ENCODE measurements at regions not wholly inside any gene's neighbourhood (a gene's known extent, or its start where the extent isn't known, plus 50 kb on each side); places are given as distances from the start of the nearest gene placed in this dataset.

GRCh38 chr4:178412455-178412854 lies 970.2 kb upstream of the AGA start:
- no peak for DNase-seq (ENCODE audit: low read depth)

- DNase-seq (ENCODE audit: low read depth), result no peak
These were observed 971.8 kb upstream of the AGA start for GRCh38 chr4:178414042-178414441.

- no peak for DNase-seq (ENCODE audit: low read depth)
These were observed 972.7 kb upstream of the AGA start for GRCh38 chr4:178414881-178415446.

GRCh38 chr4:178415925-178416324 lies 973.7 kb upstream of the AGA start:
- no peak for DNase-seq (ENCODE audit: low read depth)

GRCh38 chr4:178423366-178423765 lies 981.1 kb upstream of the AGA start:
- no peak for DNase-seq (ENCODE audit: low read depth)

GRCh38 chr4:178426871-178427270 lies 984.6 kb upstream of the AGA start:
- no peak for DNase-seq (ENCODE audit: low read depth)

GRCh38 chr4:178427663-178428062 lies 985.4 kb upstream of the AGA start:
- no peak for DNase-seq (ENCODE audit: low read depth)

GRCh38 chr4:178448372-178449035 lies 1006.3 kb upstream of the AGA start:
- no peak for DNase-seq (ENCODE audit: low read depth)

- DNase-seq (ENCODE audit: low read depth), result no peak
These were observed 1008.4 kb upstream of the AGA start for GRCh38 chr4:178450614-178451013.

- DNase-seq (ENCODE audit: low read depth), result no peak
These were observed 1010.8 kb upstream of the AGA start for GRCh38 chr4:178453057-178453456.

GRCh38 chr4:178457286-178457685 lies 1015.0 kb upstream of the AGA start:
- no peak for DNase-seq (ENCODE audit: low read depth)

- no peak for DNase-seq (ENCODE audit: low read depth)
These were observed 1020.5 kb upstream of the AGA start for GRCh38 chr4:178462710-178463109.

GRCh38 chr4:178463747-178464146 lies 1021.5 kb upstream of the AGA start:
- DNase-seq (ENCODE audit: low read depth), result no peak

- no peak for DNase-seq (ENCODE audit: low read depth)
These were observed 1029.0 kb upstream of the AGA start for GRCh38 chr4:178470996-178471784.

GRCh38 chr4:178471994-178472393 lies 1029.8 kb upstream of the AGA start:
- no peak for DNase-seq (ENCODE audit: low read depth)

- no peak for DNase-seq (ENCODE audit: low read depth)
These were observed 1037.9 kb upstream of the AGA start for GRCh38 chr4:178480105-178480504.

GRCh38 chr4:178480881-178481280 lies 1038.6 kb upstream of the AGA start:
- DNase-seq (ENCODE audit: low read depth), result no peak

GRCh38 chr4:178481564-178481963 lies 1039.3 kb upstream of the AGA start:
- no peak for DNase-seq (ENCODE audit: low read depth)

- no peak for DNase-seq (ENCODE audit: low read depth)
These were observed 1080.8 kb upstream of the AGA start for GRCh38 chr4:178523038-178523437.

GRCh38 chr4:178535939-178536579 lies 1093.8 kb upstream of the AGA start:
- no peak for DNase-seq (ENCODE audit: low read depth)

GRCh38 chr4:178553201-178553600 lies 1111.0 kb upstream of the AGA start:
- DNase-seq (ENCODE audit: low read depth), result no peak

GRCh38 chr4:178554352-178554751 lies 1112.1 kb upstream of the AGA start:
- DNase-seq (ENCODE audit: low read depth), result no peak

GRCh38 chr4:178556796-178557195 lies 1114.6 kb upstream of the AGA start:
- DNase-seq (ENCODE audit: low read depth), result no peak
